ENCODE measurements at regions not wholly inside any gene's neighbourhood (a gene's known extent, or its start where the extent isn't known, plus 50 kb on each side); places are given as distances from the start of the nearest gene placed in this dataset.

- no peaks in the 10 kb centered on the region for H3K9me3 ChIP-seq (replicated peaks; ENCODE audit: control insufficient read depth, insufficient read depth, low read depth, low read length)
- no peaks in the 10 kb centered on the region for H3K27me3 ChIP-seq (ENCODE audit: control insufficient read depth in 2 of 2, insufficient read depth in 2 of 2, low read length in 2 of 2)
- FAIRE-seq (no peak), ATAC-seq (no peak), DNase-seq (ENCODE audit: extremely low read depth in 1 of 4, low spot score in 3 of 4) (no peak)
- no peaks in the 10 kb centered on the region for H3K9me1 ChIP-seq (ENCODE audit: control insufficient read depth, insufficient read depth, low read length)
- no peaks in the 10 kb centered on the region for H3K79me2 ChIP-seq (ENCODE audit: control insufficient read depth, insufficient read depth, low read length)
- intact Hi-C loops (cut with micrococcal nuclease) (no loop called here), in situ Hi-C loops (cut with MboI) (no loop called here)
- H3K36me3 ChIP-seq (ENCODE audit: control insufficient read depth, insufficient read depth, low read length) = no peaks in the 10 kb centered on the region
- ChIA-PET CTCF (ENCODE audit: low intra/inter-chr PET ratio) (no interaction called here), POLR2A (no interaction called here)
- BruUV-seq (replicated peaks) = no TSS peak
- H3K4me1 ChIP-seq (replicated peaks in 1 of 2; ENCODE audit: control insufficient read depth in 2 of 2, insufficient read depth in 2 of 2, low read length in 2 of 2) = no peaks in the 10 kb centered on the region
- no peak overlapping the region for H3K4me3 ChIP-seq
- no peaks in the 10 kb centered on the region for H4K20me1 ChIP-seq (replicated peaks; ENCODE audit: control insufficient read depth, insufficient read depth, low read length)
- no peak overlapping the region for H3K27ac ChIP-seq (ENCODE audit: extremely low read depth, low read depth, low read length)
- no peak overlapping the region for H3K4me2 ChIP-seq (ENCODE audit: insufficient read depth, low read length)
- H2AFZ ChIP-seq (ENCODE audit: low read depth, low read length) = no peak overlapping the region
- H3K9ac ChIP-seq (ENCODE audit: insufficient read depth in 1 of 2, low read depth in 2 of 2, low read length in 2 of 2) = no peak overlapping the region
- TF ChIP-seq GTF3C2 (IDR thresholded peaks at IDR 0.05; ENCODE audit: borderline replicate concordance, extremely low read depth, insufficient read length) (no peak), STAT5B (CRISPR knock-in tag; IDR thresholded peaks at IDR 0.05) (no peak), SREBF1 (IDR thresholded peaks at IDR 0.05; ENCODE audit: borderline replicate concordance, low read depth, low read length) (no peak), RBBP5 (IDR thresholded peaks at IDR 0.05; ENCODE audit: borderline replicate concordance, insufficient read depth, low read length, poor library complexity, severe bottlenecking) (no peak), ZBTB40 (IDR thresholded peaks at IDR 0.05) (no peak), ZBTB40 (CRISPR knock-in tag; IDR thresholded peaks at IDR 0.05) (no peak), ZNF77 (CRISPR knock-in tag; IDR thresholded peaks at IDR 0.05) (no peak), HBP1 (CRISPR knock-in tag; IDR thresholded peaks at IDR 0.05) (no peak)
Observed at GRCh38 chr3:87710028-87710427, 348.8 kb downstream of the CGGBP1 start.
